ENCODE measurements at regions not wholly inside any gene's neighbourhood (a gene's known extent, or its start where the extent isn't known, plus 50 kb on each side); places are given as distances from the start of the nearest gene placed in this dataset.

DNA sequence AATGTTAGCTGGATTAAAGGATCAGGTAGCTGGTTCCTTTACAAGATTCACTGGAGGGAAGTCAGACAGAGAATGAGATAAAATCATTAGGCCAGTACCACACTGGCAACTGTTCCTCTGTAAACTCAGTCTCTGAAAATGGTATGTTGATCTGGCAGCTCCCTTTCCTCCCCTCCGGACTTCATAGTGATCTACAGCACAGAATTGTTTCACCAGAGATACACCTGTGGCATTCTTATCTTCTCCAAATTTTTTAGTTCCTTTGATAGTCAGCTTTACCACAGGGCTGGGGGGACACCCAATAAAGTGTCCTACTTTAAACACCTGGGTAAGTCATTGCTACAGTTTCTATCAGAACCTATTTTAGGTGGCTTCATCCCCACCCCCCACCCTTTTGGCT is 304.3 kb upstream of the KCNH8 start (continued):
- TF ChIP-seq EZH2 (IDR thresholded peaks at IDR 0.05; ENCODE audit: low read depth, low read length, severe bottlenecking) (no peak), POLR2AphosphoS5 (IDR thresholded peaks at IDR 0.05; ENCODE audit: low read depth, low read length) (no peak), SAP30 (IDR thresholded peaks at IDR 0.05; ENCODE audit: insufficient read depth, insufficient replicate concordance, low read length) (no peak)

Data from H1 (cell line).